ENCODE measurements at regions not wholly inside any gene's neighbourhood (a gene's known extent, or its start where the extent isn't known, plus 50 kb on each side); places are given as distances from the start of the nearest gene placed in this dataset.

GRCh38 chr1:198447468-198447867 is 93.0 kb downstream of the ATP6V1G3 start:
- DNase-seq (ENCODE audit: low read depth in 1 of 2, low spot score in 1 of 2), result no peak
- no peak for TF ChIP-seq CTCF (IDR thresholded peaks at IDR 0.05; ENCODE audit: insufficient read depth, low read length)
- no peak overlapping the region for H3K4me3 ChIP-seq (replicated peaks; ENCODE audit: insufficient read depth, low read length)
- no peaks in the 10 kb centered on the region for H3K27me3 ChIP-seq (ENCODE audit: insufficient read depth, poor library complexity, severe bottlenecking)
- no peak overlapping the region for H3K27ac ChIP-seq (replicated peaks)

- Histone ChIP-seq H3K27ac (replicated peaks) (no peak overlapping the region), H3K4me3 (replicated peaks; ENCODE audit: insufficient read depth, low read length) (no peak overlapping the region), H3K27me3 (ENCODE audit: insufficient read depth, poor library complexity, severe bottlenecking) (no peaks in the 10 kb centered on the region)
- no peak for DNase-seq (ENCODE audit: low read depth in 1 of 2, low spot score in 1 of 2)
- TF ChIP-seq CTCF (IDR thresholded peaks at IDR 0.05; ENCODE audit: insufficient read depth, low read length), result no peak
- no peak for TF ChIP-seq POLR2AphosphoS5 (IDR thresholded peaks at IDR 0.05; ENCODE audit: low read depth)
- TF ChIP-seq REST (IDR thresholded peaks at IDR 0.05; ENCODE audit: insufficient replicate concordance, low read depth), result no peak
- no peak for TF ChIP-seq GABPA (IDR thresholded peaks at IDR 0.05; ENCODE audit: low read depth)
- TF ChIP-seq SPI1 (IDR thresholded peaks at IDR 0.05; ENCODE audit: borderline replicate concordance, low read depth), result no peak
These were observed 94.6 kb downstream of the ATP6V1G3 start for GRCh38 chr1:198445872-198446271.

- TF ChIP-seq REST (IDR thresholded peaks at IDR 0.05; ENCODE audit: insufficient replicate concordance, low read depth), result no peak
- no peak for TF ChIP-seq CTCF (IDR thresholded peaks at IDR 0.05; ENCODE audit: insufficient read depth, low read length)
- DNase-seq (ENCODE audit: low read depth in 1 of 2, low spot score in 1 of 2), result no peak
- Histone ChIP-seq H3K27ac (replicated peaks) (no peak overlapping the region), H3K4me3 (replicated peaks; ENCODE audit: insufficient read depth, low read length) (no peak overlapping the region), H3K27me3 (ENCODE audit: insufficient read depth, poor library complexity, severe bottlenecking) (no peaks in the 10 kb centered on the region)
These were observed 95.7 kb downstream of the ATP6V1G3 start for GRCh38 chr1:198444792-198445191.

- H3K4me3 ChIP-seq (replicated peaks; ENCODE audit: insufficient read depth, low read length), result no peak overlapping the region
- TF ChIP-seq CTCF (IDR thresholded peaks at IDR 0.05; ENCODE audit: insufficient read depth, low read length) (no peak), POLR2AphosphoS5 (IDR thresholded peaks at IDR 0.05; ENCODE audit: low read depth) (no peak), SPI1 (IDR thresholded peaks at IDR 0.05; ENCODE audit: borderline replicate concordance, low read depth) (no peak), GABPA (IDR thresholded peaks at IDR 0.05; ENCODE audit: low read depth) (no peak), REST (IDR thresholded peaks at IDR 0.05; ENCODE audit: insufficient replicate concordance, low read depth) (no peak)
- H3K27me3 ChIP-seq (ENCODE audit: insufficient read depth, poor library complexity, severe bottlenecking), result no peaks in the 10 kb centered on the region
- no peak overlapping the region for H3K27ac ChIP-seq (replicated peaks)
- no peak for DNase-seq (ENCODE audit: low read depth in 1 of 2, low spot score in 1 of 2)
These were observed 96.9 kb downstream of the ATP6V1G3 start for GRCh38 chr1:198443365-198444233.
